ENCODE measurements at regions not wholly inside any gene's neighbourhood (a gene's known extent, or its start where the extent isn't known, plus 50 kb on each side); places are given as distances from the start of the nearest gene placed in this dataset.

DNA sequence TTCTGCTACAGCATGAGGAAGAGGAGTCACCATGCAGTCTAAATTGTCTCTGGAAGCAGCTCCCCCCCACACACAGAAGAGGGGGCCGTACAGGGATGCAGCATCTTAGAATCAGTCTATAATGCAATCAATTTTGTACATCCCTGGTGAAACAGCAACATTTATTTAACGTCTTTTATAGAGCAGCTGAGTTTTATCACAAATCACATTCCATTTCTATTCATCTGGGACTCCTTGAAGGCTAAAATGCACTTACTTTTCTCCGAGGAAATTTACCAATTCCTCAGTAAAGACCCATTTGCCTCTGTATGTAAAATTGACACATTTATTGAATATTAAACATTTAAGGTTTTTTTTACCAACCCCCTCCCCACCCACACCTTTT lies 193.9 kb downstream of the PHETA1 start:
- TF ChIP-seq, protein P1, sequence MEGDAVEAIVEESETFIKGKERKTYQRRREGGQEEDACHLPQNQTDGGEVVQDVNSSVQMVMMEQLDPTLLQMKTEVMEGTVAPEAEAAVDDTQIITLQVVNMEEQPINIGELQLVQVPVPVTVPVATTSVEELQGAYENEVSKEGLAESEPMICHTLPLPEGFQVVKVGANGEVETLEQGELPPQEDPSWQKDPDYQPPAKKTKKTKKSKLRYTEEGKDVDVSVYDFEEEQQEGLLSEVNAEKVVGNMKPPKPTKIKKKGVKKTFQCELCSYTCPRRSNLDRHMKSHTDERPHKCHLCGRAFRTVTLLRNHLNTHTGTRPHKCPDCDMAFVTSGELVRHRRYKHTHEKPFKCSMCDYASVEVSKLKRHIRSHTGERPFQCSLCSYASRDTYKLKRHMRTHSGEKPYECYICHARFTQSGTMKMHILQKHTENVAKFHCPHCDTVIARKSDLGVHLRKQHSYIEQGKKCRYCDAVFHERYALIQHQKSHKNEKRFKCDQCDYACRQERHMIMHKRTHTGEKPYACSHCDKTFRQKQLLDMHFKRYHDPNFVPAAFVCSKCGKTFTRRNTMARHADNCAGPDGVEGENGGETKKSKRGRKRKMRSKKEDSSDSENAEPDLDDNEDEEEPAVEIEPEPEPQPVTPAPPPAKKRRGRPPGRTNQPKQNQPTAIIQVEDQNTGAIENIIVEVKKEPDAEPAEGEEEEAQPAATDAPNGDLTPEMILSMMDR (IDR thresholded peaks at IDR 0.05), result no peak
- TF ChIP-seq E2F5 (CRISPR knock-in tag; IDR thresholded peaks at IDR 0.05) (no peak), NFATC4 (CRISPR knock-in tag; IDR thresholded peaks at IDR 0.05) (no peak), GTF2I (CRISPR knock-in tag; conservative IDR thresholded peaks at IDR 0.05) (no peak), IRF1 (CRISPR knock-in tag; IDR thresholded peaks at IDR 0.05) (no peak), E2F4 (CRISPR knock-in tag; IDR thresholded peaks at IDR 0.05; ENCODE audit: borderline replicate concordance, low read depth) (no peak), MYBL2 (CRISPR knock-in tag; IDR thresholded peaks at IDR 0.05) (no peak)
- TF ChIP-seq, protein P2, sequence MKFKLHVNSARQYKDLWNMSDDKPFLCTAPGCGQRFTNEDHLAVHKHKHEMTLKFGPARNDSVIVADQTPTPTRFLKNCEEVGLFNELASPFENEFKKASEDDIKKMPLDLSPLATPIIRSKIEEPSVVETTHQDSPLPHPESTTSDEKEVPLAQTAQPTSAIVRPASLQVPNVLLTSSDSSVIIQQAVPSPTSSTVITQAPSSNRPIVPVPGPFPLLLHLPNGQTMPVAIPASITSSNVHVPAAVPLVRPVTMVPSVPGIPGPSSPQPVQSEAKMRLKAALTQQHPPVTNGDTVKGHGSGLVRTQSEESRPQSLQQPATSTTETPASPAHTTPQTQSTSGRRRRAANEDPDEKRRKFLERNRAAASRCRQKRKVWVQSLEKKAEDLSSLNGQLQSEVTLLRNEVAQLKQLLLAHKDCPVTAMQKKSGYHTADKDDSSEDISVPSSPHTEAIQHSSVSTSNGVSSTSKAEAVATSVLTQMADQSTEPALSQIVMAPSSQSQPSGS (CRISPR knock-in tag; IDR thresholded peaks at IDR 0.05; ENCODE audit: borderline replicate concordance, low read depth), result no peak
